Muscle of leg (tissue), 3 donors: ENCODE measurements at regions not wholly inside any gene's neighbourhood (a gene's known extent, or its start where the extent isn't known, plus 50 kb on each side); places are given as distances from the start of the nearest gene placed in this dataset.

Source experiments
- DNase-seq: peaks from one replicate; pipeline ENCODE4 v3.0.0; 2013
- H3K27ac ChIP-seq: one replicate; pipeline ENCODE4 v1.5.1; 2013; ENCODE audit warnings: mild to moderate bottlenecking, low read length, control low read depth
- H3K27me3 ChIP-seq: one replicate; pipeline ENCODE4 v1.6.1; 2013; ENCODE audit warnings: low read length; ENCODE audit not compliant: control insufficient read depth, insufficient read depth
- H3K36me3 ChIP-seq: one replicate; pipeline ENCODE4 v1.6.1; 2013; ENCODE audit warnings: low read length; ENCODE audit not compliant: control insufficient read depth, insufficient read depth
- H3K4me1 ChIP-seq: one replicate; pipeline ENCODE4 v1.6.1; 2013; ENCODE audit warnings: low read length; ENCODE audit not compliant: control insufficient read depth, insufficient read depth
- H3K4me3 ChIP-seq: one replicate; pipeline ENCODE4 v1.5.1; 2013; ENCODE audit warnings: low read length, control low read depth
- H3K9me3 ChIP-seq: replicated peaks from 2 replicates; pipeline ENCODE4 v1.6.1; 2013; ENCODE audit warnings: low read depth, low read length; ENCODE audit not compliant: control insufficient read depth
- WGBS: methylation state at CpG from one replicate; pipeline ENCODE4 v1.1.5; 2013; ENCODE audit warnings: missing lambda C conversion rate; ENCODE audit not compliant: insufficient coverage; 5-methylcytosine and 5-hydroxymethylcytosine counted together

GRCh38 chr2:49224426-49225010 lies 70.2 kb upstream of the FSHR start:
- peak; percentile 10 for DNase-seq
- no peak overlapping the region for H3K27ac ChIP-seq

GRCh38 chr2:49222975-49223528 lies 68.7 kb upstream of the FSHR start:
- no peaks in the 10 kb centered on the region for H3K9me3 ChIP-seq
- no peaks in the 10 kb centered on the region for H3K27me3 ChIP-seq
- H3K36me3 ChIP-seq, result no peaks in the 10 kb centered on the region
- no peak overlapping the region for H3K27ac ChIP-seq
- peaks cover 2% of the 10 kb centered on the region for H3K4me1 ChIP-seq
- DNase-seq, result no peak
- H3K4me3 ChIP-seq, result no peak overlapping the region
- 100% methylated on average over 1 of the region's 3 CpGs for WGBS

More at GRCh38 chr2:49224426-49225010, 70.2 kb upstream of the FSHR start:
- 63% methylated on average over 2 of the region's 4 CpGs for WGBS
- Histone ChIP-seq H3K9me3 (no peaks in the 10 kb centered on the region), H3K4me3 (no peak overlapping the region), H3K4me1 (peaks cover 2% of the 10 kb centered on the region), H3K27me3 (no peaks in the 10 kb centered on the region), H3K36me3 (no peaks in the 10 kb centered on the region)

GRCh38 chr2:49219741-49220140 lies 65.4 kb upstream of the FSHR start:
- Histone ChIP-seq H3K9me3 (no peaks in the 10 kb centered on the region), H3K27me3 (no peaks in the 10 kb centered on the region), H3K4me3 (no peak overlapping the region), H3K4me1 (peaks cover 2% of the 10 kb centered on the region), H3K27ac (no peak overlapping the region), H3K36me3 (no peaks in the 10 kb centered on the region)
- no peak for DNase-seq
- no CpG with 5 or more reads among the region's 1 CpG for WGBS

- 62% methylated on average over 9 of the region's 10 CpGs for WGBS
- no peak overlapping the region for H3K27ac ChIP-seq
Observed at GRCh38 chr2:49210191-49210590, 55.9 kb upstream of the FSHR start.

GRCh38 chr2:49207204-49207603 lies 52.9 kb upstream of the FSHR start:
- no peaks in the 10 kb centered on the region for H3K27me3 ChIP-seq
- WGBS, result no CpG with 5 or more reads among the region's 3 CpGs

More at GRCh38 chr2:49210191-49210590, 55.9 kb upstream of the FSHR start:
- H3K4me3 ChIP-seq, result no peak overlapping the region
- H3K4me1 ChIP-seq, result no peaks in the 10 kb centered on the region
- DNase-seq, result no peak
- H3K27me3 ChIP-seq, result no peaks in the 10 kb centered on the region
- no peaks in the 10 kb centered on the region for H3K9me3 ChIP-seq
- H3K36me3 ChIP-seq, result no peaks in the 10 kb centered on the region

More at GRCh38 chr2:49207204-49207603, 52.9 kb upstream of the FSHR start:
- no peak for DNase-seq
- H3K4me3 ChIP-seq, result no peak overlapping the region
- H3K9me3 ChIP-seq, result no peaks in the 10 kb centered on the region
- no peaks in the 10 kb centered on the region for H3K36me3 ChIP-seq
- H3K27ac ChIP-seq, result no peak overlapping the region
- no peaks in the 10 kb centered on the region for H3K4me1 ChIP-seq
